ENCODE measurements at regions not wholly inside any gene's neighbourhood (a gene's known extent, or its start where the extent isn't known, plus 50 kb on each side); places are given as distances from the start of the nearest gene placed in this dataset.
A peak's percentile ranks its signal among the peaks of the same experiment; 100 is the strongest.

DNA sequence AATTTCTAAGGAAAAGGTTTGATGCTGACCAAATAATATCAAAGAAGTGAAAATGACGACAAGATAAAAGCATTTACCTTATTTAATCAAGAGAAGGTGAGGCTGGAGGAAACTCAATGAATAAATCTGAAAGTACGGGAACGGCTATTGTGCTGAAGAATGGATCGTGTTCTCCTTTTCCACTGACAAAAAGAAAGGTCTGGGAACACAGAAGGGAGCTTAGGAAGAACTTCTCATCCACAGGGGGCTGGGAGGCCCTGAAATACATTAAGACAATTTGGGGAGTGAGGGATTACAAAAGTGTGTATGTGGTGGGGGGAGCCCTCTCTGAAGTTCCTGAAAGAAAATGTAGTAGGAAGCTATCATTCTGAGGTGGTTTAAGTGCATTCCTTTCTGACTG lies 582.3 kb downstream of the SLC4A3 start:
- Histone ChIP-seq H3K4me3 (no peak overlapping the region), H3K4me2 (peak overlapping the region in 1 of 11 experiments; percentile 56; a peak in 1 of 22 replicates), H3K9ac (no peak overlapping the region), H3K9me3 (replicated peaks in 1 of 11) (no peaks in the 10 kb centered on the region), H3K27me3 (no peaks in the 10 kb centered on the region), H3K27ac (no peak overlapping the region), H3K4me1 (peaks cover 0 to 30% (median 6%) of the 10 kb centered on the region in 10 experiments; a peak in 7 of 20 replicates), H3K36me3 (no peaks in the 10 kb centered on the region), H4K20me1 (no peaks in the 10 kb centered on the region)
- TF ChIP-seq Cebpa-rat (IDR thresholded peaks at IDR 0.05): no peak

- H3K27ac ChIP-seq: no peak overlapping the region
Measured at GRCh38 chr2:220212296-220213080, 585.1 kb downstream of the SLC4A3 start.

GRCh38 chr2:220215785-220216184 lies 588.4 kb downstream of the SLC4A3 start:
- no peaks in the 10 kb centered on the region for H4K20me1 ChIP-seq
- H3K27me3 ChIP-seq: no peaks in the 10 kb centered on the region
- H3K4me3 ChIP-seq: no peak overlapping the region
- H3K4me2 ChIP-seq: no peak overlapping the region
- no peak overlapping the region for H3K9ac ChIP-seq
- TF ChIP-seq Cebpa-rat (IDR thresholded peaks at IDR 0.05): no peak
- no peak overlapping the region for H3K27ac ChIP-seq
- H3K9me3 ChIP-seq (replicated peaks in 1 of 11): peaks cover 0 to 14% (median 0%) of the 10 kb centered on the region in 11 experiments; a peak in 3 of 22 replicates
- H3K36me3 ChIP-seq: no peaks in the 10 kb centered on the region
- H3K4me1 ChIP-seq: peaks cover 0 to 7% (median 0%) of the 10 kb centered on the region in 10 experiments; a peak in 5 of 20 replicates

More at GRCh38 chr2:220212296-220213080, 585.1 kb downstream of the SLC4A3 start:
- H3K4me2 ChIP-seq: no peak overlapping the region
- no peaks in the 10 kb centered on the region for H4K20me1 ChIP-seq
- no peaks in the 10 kb centered on the region for H3K36me3 ChIP-seq
- H3K4me3 ChIP-seq: no peak overlapping the region
- H3K27me3 ChIP-seq: no peaks in the 10 kb centered on the region
- no peak overlapping the region for H3K9ac ChIP-seq
- no peak for TF ChIP-seq Cebpa-rat (IDR thresholded peaks at IDR 0.05)
- no peaks in the 10 kb centered on the region for H3K9me3 ChIP-seq (replicated peaks in 1 of 11)
- peaks cover 0 to 30% (median 6%) of the 10 kb centered on the region in 10 experiments; a peak in 7 of 20 replicates for H3K4me1 ChIP-seq

DNA sequence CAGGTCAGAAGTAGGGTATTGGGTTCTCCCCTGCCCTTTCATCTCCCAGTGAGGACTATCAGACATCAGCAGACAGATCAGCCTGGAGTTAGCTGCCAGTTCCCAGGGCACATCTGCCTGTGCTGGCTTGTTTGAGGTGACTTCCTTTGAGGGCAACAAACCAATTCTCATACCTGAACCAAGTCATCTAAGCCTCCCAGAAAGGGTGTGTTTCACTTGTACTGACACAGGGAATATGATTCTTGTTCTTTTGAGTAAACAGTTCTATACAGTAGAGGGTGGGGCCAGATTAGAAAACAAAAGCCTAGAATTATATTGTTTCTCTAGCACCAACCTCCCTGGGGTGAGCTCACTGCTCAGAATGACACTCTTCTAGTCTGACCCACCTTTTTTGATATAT lies 591.9 kb downstream of the SLC4A3 start:
- no peak overlapping the region for H3K27ac ChIP-seq
- H4K20me1 ChIP-seq: no peaks in the 10 kb centered on the region
- no peaks in the 10 kb centered on the region for H3K27me3 ChIP-seq
- H3K9me3 ChIP-seq (replicated peaks in 1 of 11): peaks cover 0 to 14% (median 0%) of the 10 kb centered on the region in 11 experiments; a peak in 3 of 22 replicates
- H3K4me3 ChIP-seq: no peak overlapping the region
- no peaks in the 10 kb centered on the region for H3K4me1 ChIP-seq
- H3K4me2 ChIP-seq: no peak overlapping the region
- H3K36me3 ChIP-seq: no peaks in the 10 kb centered on the region
- no peak for TF ChIP-seq Cebpa-rat (IDR thresholded peaks at IDR 0.05)
- H3K9ac ChIP-seq: no peak overlapping the region

GRCh38 chr2:220220009-220220408 lies 592.6 kb downstream of the SLC4A3 start:
- Histone ChIP-seq H3K4me3 (no peak overlapping the region), H3K36me3 (no peaks in the 10 kb centered on the region), H3K27me3 (no peaks in the 10 kb centered on the region), H3K9me3 (replicated peaks in 1 of 11) (peaks cover 0 to 14% (median 0%) of the 10 kb centered on the region in 11 experiments; a peak in 3 of 22 replicates), H3K4me2 (no peak overlapping the region), H3K4me1 (no peaks in the 10 kb centered on the region), H4K20me1 (no peaks in the 10 kb centered on the region), H3K9ac (no peak overlapping the region), H3K27ac (no peak overlapping the region)
- no peak for TF ChIP-seq Cebpa-rat (IDR thresholded peaks at IDR 0.05)

- H3K27ac ChIP-seq: no peak overlapping the region
- no peaks in the 10 kb centered on the region for H4K20me1 ChIP-seq
- no peak for TF ChIP-seq Cebpa-rat (IDR thresholded peaks at IDR 0.05)
- H3K9ac ChIP-seq: no peak overlapping the region
- no peaks in the 10 kb centered on the region for H3K27me3 ChIP-seq
- H3K36me3 ChIP-seq: no peaks in the 10 kb centered on the region
- H3K4me3 ChIP-seq: no peak overlapping the region
- H3K4me1 ChIP-seq: no peaks in the 10 kb centered on the region
- no peak overlapping the region for H3K4me2 ChIP-seq
- H3K9me3 ChIP-seq (replicated peaks in 1 of 11): peaks cover 0 to 14% (median 0%) of the 10 kb centered on the region in 11 experiments; a peak in 3 of 22 replicates
Measured at GRCh38 chr2:220221992-220222391, 594.6 kb downstream of the SLC4A3 start.

DNA sequence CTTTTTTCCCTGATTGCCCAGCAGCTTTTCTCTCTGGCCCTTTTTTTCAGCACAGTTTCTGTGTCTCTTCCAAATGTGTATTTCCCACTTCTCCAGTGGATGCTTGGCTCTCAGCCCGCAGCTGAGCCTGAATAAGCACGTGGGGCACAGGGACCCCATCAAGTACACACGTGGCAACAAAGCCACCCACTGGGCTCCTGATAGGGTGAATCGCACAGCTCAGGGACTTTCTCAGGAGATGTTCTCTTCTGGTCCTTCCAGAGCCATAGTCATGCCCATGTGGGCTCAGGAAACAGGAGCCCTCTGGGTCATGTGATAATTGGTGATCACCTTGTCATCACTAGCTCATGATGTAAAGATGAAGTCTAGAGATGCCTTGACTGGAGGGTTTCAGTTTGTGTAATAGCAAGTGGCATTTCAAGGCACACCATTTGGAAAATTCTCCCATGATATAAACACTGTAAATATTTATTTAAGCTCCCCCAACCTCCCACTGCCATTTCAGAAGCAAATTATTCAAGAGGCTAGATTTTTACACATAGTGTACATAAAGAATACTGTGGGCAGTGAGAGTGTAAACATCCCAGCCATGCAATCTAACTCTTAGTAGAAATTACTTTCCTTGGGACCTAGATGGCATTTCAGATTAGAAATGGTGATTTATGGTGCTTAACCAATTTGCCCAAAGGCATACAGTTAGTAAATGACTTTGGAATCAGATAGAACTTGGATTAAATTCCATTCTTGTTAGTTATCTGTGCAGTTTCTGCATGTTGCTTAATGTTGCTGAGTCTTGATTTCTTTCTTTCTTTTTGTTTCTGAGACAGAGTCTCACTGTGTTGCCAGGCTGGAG lies 597.5 kb downstream of the SLC4A3 start:
- no peaks in the 10 kb centered on the region for H3K27me3 ChIP-seq
- no peak overlapping the region for H3K9ac ChIP-seq
- no peak overlapping the region for H3K27ac ChIP-seq
- no peaks in the 10 kb centered on the region for H3K4me1 ChIP-seq
- H3K4me2 ChIP-seq: no peak overlapping the region
- H3K36me3 ChIP-seq: no peaks in the 10 kb centered on the region
- TF ChIP-seq Cebpa-rat (IDR thresholded peaks at IDR 0.05): no peak
- H3K4me3 ChIP-seq: no peak overlapping the region
- no peaks in the 10 kb centered on the region for H4K20me1 ChIP-seq
- no peaks in the 10 kb centered on the region for H3K9me3 ChIP-seq (replicated peaks in 1 of 11)

- H3K36me3 ChIP-seq: no peaks in the 10 kb centered on the region
- no peak overlapping the region for H3K27ac ChIP-seq
- H3K4me3 ChIP-seq: no peak overlapping the region
- H3K9me3 ChIP-seq (replicated peaks in 1 of 11): no peaks in the 10 kb centered on the region
- no peak overlapping the region for H3K4me2 ChIP-seq
- no peaks in the 10 kb centered on the region for H3K4me1 ChIP-seq
- TF ChIP-seq Cebpa-rat (IDR thresholded peaks at IDR 0.05): no peak
- H3K27me3 ChIP-seq: no peaks in the 10 kb centered on the region
- no peak overlapping the region for H3K9ac ChIP-seq
- H4K20me1 ChIP-seq: no peaks in the 10 kb centered on the region
Measured at GRCh38 chr2:220226076-220226475, 598.6 kb downstream of the SLC4A3 start.

- TF ChIP-seq Cebpa-rat (IDR thresholded peaks at IDR 0.05): no peak
- H4K20me1 ChIP-seq: no peaks in the 10 kb centered on the region
- no peak overlapping the region for H3K4me2 ChIP-seq
- H3K27ac ChIP-seq: no peak overlapping the region
- H3K27me3 ChIP-seq: no peaks in the 10 kb centered on the region
- H3K9ac ChIP-seq: no peak overlapping the region
- H3K4me1 ChIP-seq: no peaks in the 10 kb centered on the region
- no peaks in the 10 kb centered on the region for H3K36me3 ChIP-seq
- no peak overlapping the region for H3K4me3 ChIP-seq
- no peaks in the 10 kb centered on the region for H3K9me3 ChIP-seq (replicated peaks in 1 of 11)
Measured at GRCh38 chr2:220226546-220226945, 599.1 kb downstream of the SLC4A3 start.
